NCI-H226 (cell line): ENCODE measurements at regions not wholly inside any gene's neighbourhood (a gene's known extent, or its start where the extent isn't known, plus 50 kb on each side); places are given as distances from the start of the nearest gene placed in this dataset.

Experiments used
- DNase-seq: peaks from one replicate; pipeline ENCODE4 v3.0.0-alpha.2; 2015

- DNase-seq: peak; percentile 10
These were observed 443.5 kb upstream of the KLF4 start for GRCh38 chr9:107933097-107933496.

DNA sequence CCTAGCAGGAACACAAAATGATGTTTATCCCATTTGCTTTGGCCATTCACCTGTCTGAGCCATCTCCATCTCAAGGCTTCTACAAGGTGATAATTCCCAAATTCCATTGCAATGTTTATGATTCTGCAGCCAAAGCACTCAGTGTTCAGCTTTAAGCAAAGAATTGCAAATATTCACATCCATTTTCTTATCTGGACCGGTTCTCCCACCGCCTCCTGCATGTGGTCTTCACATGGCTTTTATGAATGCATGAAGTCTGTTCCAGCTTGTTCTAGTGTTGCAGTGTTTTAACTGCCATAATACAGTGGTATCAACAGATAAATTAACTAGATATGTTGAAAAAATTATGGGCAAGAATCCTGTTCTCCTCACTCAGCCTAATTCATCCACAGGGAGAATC lies 443.0 kb upstream of the KLF4 start:
- no peak for DNase-seq

GRCh38 chr9:107932046-107932445 lies 442.5 kb upstream of the KLF4 start:
- DNase-seq: no peak

- DNase-seq: no peak
These were observed 441.6 kb upstream of the KLF4 start for GRCh38 chr9:107931071-107931715.

GRCh38 chr9:107929443-107929842 lies 439.9 kb upstream of the KLF4 start:
- no peak for DNase-seq

DNA sequence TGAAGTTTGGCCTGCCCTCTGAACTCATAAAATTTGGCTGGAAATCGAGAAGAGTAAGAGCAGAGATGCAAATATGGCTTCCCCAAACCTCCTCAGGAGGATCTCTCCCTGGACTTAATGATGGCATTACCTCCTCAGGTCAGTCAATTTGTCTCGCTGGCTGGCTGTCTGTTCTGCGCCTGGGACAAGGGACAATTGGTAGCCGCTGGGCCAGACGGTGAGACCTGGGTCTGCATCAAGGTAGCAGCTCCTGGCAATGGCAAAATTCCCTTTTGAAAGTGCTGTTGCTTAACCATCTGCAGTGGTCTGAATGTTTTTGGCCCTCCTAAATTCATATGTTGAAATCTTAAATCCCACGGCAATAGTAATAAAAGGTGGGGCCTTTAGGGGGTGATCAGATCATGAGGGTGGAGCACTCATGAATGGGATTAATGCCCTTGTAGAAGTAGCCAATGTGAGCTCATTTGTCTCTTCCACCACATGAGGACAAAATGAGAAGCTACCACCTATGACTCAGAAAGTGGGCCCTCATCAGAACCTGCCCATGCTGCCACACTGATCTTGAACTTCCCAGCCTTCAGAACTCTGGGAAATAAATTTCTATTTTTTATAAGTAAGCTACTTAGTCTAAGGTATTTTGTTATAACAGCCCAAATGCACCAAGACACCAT lies 439.3 kb upstream of the KLF4 start:
- DNase-seq: no peak

GRCh38 chr9:107927276-107927675 lies 437.7 kb upstream of the KLF4 start:
- no peak for DNase-seq

- no peak for DNase-seq
These were observed 436.3 kb upstream of the KLF4 start for GRCh38 chr9:107925749-107926297.

DNA sequence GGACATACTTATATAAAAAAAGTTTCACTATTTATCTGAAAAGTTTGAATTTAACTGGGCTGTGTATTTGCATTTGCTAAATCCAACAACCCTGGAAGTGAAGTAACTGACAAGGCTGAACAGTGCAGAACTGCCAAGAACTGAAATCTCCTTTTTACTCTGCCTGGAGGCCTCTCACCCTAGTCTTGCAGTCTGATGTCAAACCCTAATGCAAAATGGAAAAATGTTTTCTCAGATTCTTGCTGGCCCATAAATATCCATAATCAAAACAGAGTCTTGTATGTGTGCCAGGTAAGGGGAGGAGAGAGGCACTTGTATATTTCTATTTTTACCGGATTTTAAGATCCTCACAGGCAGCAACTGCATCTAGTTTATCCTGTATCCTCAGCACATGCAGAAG lies 432.7 kb upstream of the KLF4 start:
- no peak for DNase-seq

DNA sequence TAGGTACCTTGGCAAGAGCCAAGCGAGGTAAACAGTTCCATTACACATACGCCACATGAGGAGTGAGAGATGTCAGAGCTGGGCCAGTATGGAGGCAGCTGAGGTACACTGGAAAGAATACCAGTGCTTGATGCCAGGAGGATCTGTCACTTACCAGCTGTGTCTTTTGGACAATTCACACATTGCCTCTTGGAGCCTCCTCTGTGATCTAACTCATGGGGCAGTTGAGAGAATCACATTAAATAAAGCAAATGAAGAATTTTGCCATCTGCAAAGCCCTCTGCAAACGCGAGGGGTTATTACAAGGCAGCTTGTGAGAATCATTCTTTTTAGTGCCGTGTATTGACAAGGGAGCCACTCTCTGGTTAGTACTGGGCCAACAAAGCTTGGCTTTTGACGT lies 429.7 kb upstream of the KLF4 start:
- no peak for DNase-seq

DNA sequence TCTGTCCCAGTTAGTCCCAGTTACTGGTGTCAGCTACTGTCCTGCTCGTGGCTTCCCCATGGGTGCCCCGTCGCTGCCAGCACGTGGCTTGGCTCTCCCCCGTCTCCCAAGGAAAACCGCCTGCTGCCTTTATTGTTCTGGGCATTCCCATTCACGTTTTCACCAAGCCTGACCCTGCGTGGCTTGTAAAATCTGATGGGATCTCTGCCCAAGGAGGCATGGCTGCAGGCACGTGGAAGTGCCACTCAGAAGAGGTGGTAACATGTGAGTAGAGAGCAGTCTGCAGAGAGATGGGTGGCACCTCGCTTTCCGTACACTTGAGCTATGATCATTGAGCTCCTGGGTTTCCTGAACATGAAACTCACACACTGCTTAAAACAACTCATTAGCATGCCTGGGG lies 429.2 kb upstream of the KLF4 start:
- no peak for DNase-seq

DNA sequence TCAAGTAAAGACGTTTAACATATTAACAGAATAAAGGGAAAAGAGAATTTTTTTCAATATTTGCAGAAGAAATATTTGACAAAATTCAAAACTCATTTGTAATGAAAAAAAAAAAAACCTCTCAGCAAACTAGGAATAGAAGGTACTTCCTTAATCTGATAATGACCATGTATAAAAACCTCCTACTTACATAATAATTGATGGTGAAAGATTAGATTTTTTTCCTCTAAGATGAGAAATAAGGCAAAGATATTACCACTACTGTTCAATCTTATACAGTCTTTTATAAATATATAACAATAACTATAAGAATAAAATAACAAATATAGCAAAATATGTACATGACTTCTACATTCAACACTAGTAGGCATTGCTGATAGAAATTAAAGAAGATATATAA lies 424.6 kb upstream of the KLF4 start:
- no peak for DNase-seq

- DNase-seq: no peak
These were observed 418.1 kb upstream of the KLF4 start for GRCh38 chr9:107907715-107908114.

DNA sequence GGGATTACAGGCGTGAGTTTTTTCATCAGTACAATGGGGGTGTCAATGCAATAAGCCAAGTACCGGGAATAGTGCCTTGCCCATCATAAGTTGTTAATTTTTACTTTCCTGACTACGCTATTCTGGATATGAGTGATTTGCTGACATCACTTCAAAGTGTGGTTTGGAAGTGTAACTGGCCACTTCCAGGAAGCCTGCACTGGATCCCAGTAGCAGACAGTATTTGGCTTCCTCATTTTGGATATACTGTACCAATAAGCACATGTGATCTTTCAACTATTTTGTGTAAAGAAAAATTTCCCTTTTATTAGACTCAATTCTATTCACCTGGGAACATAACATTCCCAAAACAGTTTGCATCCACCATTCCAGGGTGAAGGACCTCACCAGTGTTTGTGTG lies 417.7 kb upstream of the KLF4 start:
- DNase-seq: no peak

- DNase-seq: no peak
These were observed 416.5 kb upstream of the KLF4 start for GRCh38 chr9:107906074-107906473.

GRCh38 chr9:107905308-107906020 lies 415.9 kb upstream of the KLF4 start:
- no peak for DNase-seq

- DNase-seq: no peak
These were observed 410.4 kb upstream of the KLF4 start for GRCh38 chr9:107899961-107900330.

- no peak for DNase-seq
These were observed 409.2 kb upstream of the KLF4 start for GRCh38 chr9:107898761-107899160.

- DNase-seq: no peak
These were observed 407.0 kb upstream of the KLF4 start for GRCh38 chr9:107896544-107896943.

GRCh38 chr9:107895501-107896001 lies 406.0 kb upstream of the KLF4 start:
- no peak for DNase-seq

GRCh38 chr9:107894572-107895261 lies 405.1 kb upstream of the KLF4 start:
- no peak for DNase-seq

- peak; percentile 5 for DNase-seq
These were observed 401.4 kb upstream of the KLF4 start for GRCh38 chr9:107890921-107891465.

GRCh38 chr9:107888773-107889227 lies 399.2 kb upstream of the KLF4 start:
- no peak for DNase-seq
